Suprapubic skin (tissue), 4 donors: ENCODE measurements at regions not wholly inside any gene's neighbourhood (a gene's known extent, or its start where the extent isn't known, plus 50 kb on each side); places are given as distances from the start of the nearest gene placed in this dataset.

Experiments
- DNase-seq, 2 donors: peaks; one replicate each; pipeline ENCODE4 v3.0.0-alpha.2; 2019; ENCODE audit warnings: low spot score in 2 of 2
- H3K27ac ChIP-seq: fragments of 200-600 bp; sonication (generic); one replicate; pipeline ENCODE4 v1.5.1; 2019
- H3K27me3 ChIP-seq: fragments of 200-600 bp; sonication (generic); one replicate; pipeline ENCODE4 v1.5.1; 2019
- H3K36me3 ChIP-seq: fragments of 200-600 bp; sonication (generic); one replicate; pipeline ENCODE4 v1.5.1; 2019
- H3K4me1 ChIP-seq: fragments of 200-600 bp; sonication (generic); one replicate; pipeline ENCODE4 v1.5.1; 2019
- H3K4me3 ChIP-seq: fragments of 200-600 bp; sonication (generic); one replicate; pipeline ENCODE4 v1.5.1; 2019; ENCODE audit warnings: mild to moderate bottlenecking
- H3K9me3 ChIP-seq: fragments of 200-600 bp; sonication (generic); one replicate; pipeline ENCODE4 v1.5.1; 2019
- CTCF ChIP-seq, 2 donors: fragments of 200-600 bp in 1 of 2; fragments of 450-650 bp in 1 of 2; sonication (generic) in 1 of 2; IDR thresholded peaks; one replicate each; pipeline ENCODE4 v1.5.1; 2016 to 2019; ENCODE audit warnings: antibody characterized with exemption in 2 of 2, mild to moderate bottlenecking in 1 of 2, moderate library complexity in 1 of 2
- EP300 ChIP-seq: sonication (generic); formaldehyde crosslinking; IDR thresholded peaks from one replicate; pipeline ENCODE4 v1.6.1; 2017; ENCODE audit warnings: antibody characterized with exemption
- POLR2A ChIP-seq, 2 donors: fragments of 450-650 bp; IDR thresholded peaks; one replicate each; pipeline ENCODE4 v1.6.1; 2017; ENCODE audit warnings: antibody characterized with exemption in 2 of 2, mild to moderate bottlenecking in 2 of 2, moderate library complexity in 2 of 2
- POLR2AphosphoS5 ChIP-seq, 3 donors: sonication (generic); formaldehyde crosslinking; IDR thresholded peaks; one replicate each; pipeline ENCODE4 v1.6.1; 2017; ENCODE audit warnings: antibody characterized with exemption in 3 of 3
- WGBS: methylation state at CpG from one replicate; pipeline ENCODE4 v1.1.5; 2018; 5-methylcytosine and 5-hydroxymethylcytosine counted together

- TF ChIP-seq EP300 (no peak), POLR2AphosphoS5 (IDR thresholded peaks at IDR 0.05) (no peak), CTCF (IDR thresholded peaks at IDR 0.05) (no peak), POLR2A (IDR thresholded peaks at IDR 0.05) (no peak)
- Histone ChIP-seq H3K27ac (no peak overlapping the region), H3K36me3 (no peaks in the 10 kb centered on the region), H3K9me3 (no peaks in the 10 kb centered on the region), H3K4me1 (no peaks in the 10 kb centered on the region), H3K4me3 (no peak overlapping the region), H3K27me3 (no peaks in the 10 kb centered on the region)
- no peak for DNase-seq
- WGBS = 67% methylated on average over 12 of the region's 12 CpGs
These were observed 553.7 kb upstream of the LMO3 start for GRCh38 chr12:17159506-17160300.

- H3K4me1 ChIP-seq = no peaks in the 10 kb centered on the region
- no peak overlapping the region for H3K4me3 ChIP-seq
- no peak for DNase-seq
- no peak overlapping the region for H3K27ac ChIP-seq
- no peaks in the 10 kb centered on the region for H3K36me3 ChIP-seq
- TF ChIP-seq POLR2AphosphoS5 (IDR thresholded peaks at IDR 0.05) = no peak
- no peak for TF ChIP-seq EP300
- no peak for TF ChIP-seq CTCF (IDR thresholded peaks at IDR 0.05)
- no peak for TF ChIP-seq POLR2A (IDR thresholded peaks at IDR 0.05)
- WGBS = 66% methylated on average over 1 of the region's 1 CpG
- H3K27me3 ChIP-seq = no peaks in the 10 kb centered on the region
- H3K9me3 ChIP-seq = peaks cover 2% of the 10 kb centered on the region
These were observed 552.2 kb upstream of the LMO3 start for GRCh38 chr12:17158201-17158600.

GRCh38 chr12:17151917-17152316 is 546.0 kb upstream of the LMO3 start:
- no peaks in the 10 kb centered on the region for H3K27me3 ChIP-seq
- DNase-seq = no peak
- H3K4me1 ChIP-seq = no peaks in the 10 kb centered on the region
- no peak overlapping the region for H3K4me3 ChIP-seq
- peaks cover 12% of the 10 kb centered on the region for H3K9me3 ChIP-seq
- H3K36me3 ChIP-seq = no peaks in the 10 kb centered on the region
- WGBS = 84% methylated on average over 2 of the region's 2 CpGs
- no peak for TF ChIP-seq EP300
- TF ChIP-seq CTCF (IDR thresholded peaks at IDR 0.05) = no peak
- TF ChIP-seq POLR2AphosphoS5 (IDR thresholded peaks at IDR 0.05) = no peak
- no peak for TF ChIP-seq POLR2A (IDR thresholded peaks at IDR 0.05)
- no peak overlapping the region for H3K27ac ChIP-seq

GRCh38 chr12:17148706-17149105 is 542.7 kb upstream of the LMO3 start:
- Histone ChIP-seq H3K9me3 (peaks cover 20% of the 10 kb centered on the region), H3K27me3 (no peaks in the 10 kb centered on the region), H3K36me3 (no peaks in the 10 kb centered on the region), H3K4me1 (no peaks in the 10 kb centered on the region), H3K4me3 (no peak overlapping the region), H3K27ac (no peak overlapping the region)
- DNase-seq = no peak
- TF ChIP-seq CTCF (IDR thresholded peaks at IDR 0.05) = no peak
- TF ChIP-seq EP300 = no peak
- no peak for TF ChIP-seq POLR2A (IDR thresholded peaks at IDR 0.05)
- no peak for TF ChIP-seq POLR2AphosphoS5 (IDR thresholded peaks at IDR 0.05)
- WGBS = 78% methylated on average over 1 of the region's 3 CpGs

GRCh38 chr12:17142856-17143255 is 536.9 kb upstream of the LMO3 start:
- TF ChIP-seq CTCF (IDR thresholded peaks at IDR 0.05) (no peak), POLR2A (IDR thresholded peaks at IDR 0.05) (no peak), POLR2AphosphoS5 (IDR thresholded peaks at IDR 0.05) (no peak), EP300 (no peak)
- WGBS = 41% methylated on average over 2 of the region's 2 CpGs

More at GRCh38 chr12:17142856-17143255, 536.9 kb upstream of the LMO3 start:
- Histone ChIP-seq H3K27me3 (no peaks in the 10 kb centered on the region), H3K4me1 (no peaks in the 10 kb centered on the region), H3K4me3 (no peak overlapping the region), H3K9me3 (peaks cover 8% of the 10 kb centered on the region), H3K36me3 (no peaks in the 10 kb centered on the region), H3K27ac (no peak overlapping the region)
- DNase-seq = no peak
